ENCODE measurements at regions not wholly inside any gene's neighbourhood (a gene's known extent, or its start where the extent isn't known, plus 50 kb on each side); places are given as distances from the start of the nearest gene placed in this dataset.
A peak's percentile ranks its signal among the peaks of the same experiment; 100 is the strongest.

DNA sequence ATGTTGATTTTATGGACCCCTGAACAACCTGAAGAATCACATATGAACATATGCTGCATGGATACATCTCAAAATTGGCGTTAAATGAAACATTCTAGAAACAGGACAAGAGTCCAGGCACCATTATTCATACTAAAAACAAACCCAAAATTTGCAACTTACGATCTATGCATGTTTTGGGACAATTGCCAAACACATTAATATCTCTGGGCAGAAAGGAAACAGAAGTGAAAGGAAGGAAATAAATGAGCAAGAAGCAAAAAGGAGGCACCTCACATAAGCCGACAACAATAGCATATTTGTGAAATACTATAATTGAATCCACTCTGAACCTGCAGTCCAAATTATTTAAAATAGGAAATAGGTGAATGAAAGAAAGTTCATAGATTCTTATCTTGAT, 1505.3 kb downstream of the AACS start:
- DNase-seq (ENCODE audit: low read depth) = no peak

DNA sequence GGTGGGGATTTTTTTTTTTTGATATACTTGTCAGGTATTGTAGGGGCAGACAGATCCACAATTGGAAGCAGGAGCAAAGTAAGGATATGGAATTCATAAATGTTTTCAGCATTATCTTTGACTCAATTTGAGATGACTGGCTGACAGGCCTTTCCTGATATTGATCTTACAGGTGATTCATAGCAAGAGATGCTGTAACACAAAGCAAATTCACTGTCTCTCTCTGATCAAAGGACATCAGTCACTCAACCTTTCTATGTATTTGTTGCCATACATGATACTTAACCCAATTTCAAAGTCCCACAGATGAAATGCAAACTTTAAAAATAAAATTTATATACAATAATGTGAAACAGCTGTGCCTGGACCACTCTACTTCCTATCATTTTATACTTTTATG, 1506.9 kb downstream of the AACS start:
- DNase-seq (ENCODE audit: low read depth) = no peak

DNA sequence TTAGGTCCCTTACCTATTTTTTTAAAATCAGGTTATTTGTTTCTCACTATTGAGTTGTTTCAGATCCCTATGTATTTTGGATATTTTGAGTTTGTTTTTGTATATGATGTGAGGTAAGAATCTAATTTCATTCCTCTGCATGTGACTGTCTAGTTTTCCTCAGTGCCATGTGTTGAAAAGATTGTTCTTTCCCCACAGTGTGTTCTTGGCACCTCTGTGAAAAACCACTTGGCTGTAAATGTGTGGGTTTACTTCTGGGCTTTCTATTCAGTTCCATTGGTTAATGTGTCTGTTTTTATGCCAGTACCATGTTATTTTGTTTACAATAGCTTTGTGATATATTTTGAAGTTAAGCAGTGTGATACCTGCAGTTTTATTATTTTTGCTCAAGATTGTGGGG, 1516.4 kb downstream of the AACS start:
- DNase-seq (ENCODE audit: low read depth) = no peak

DNA sequence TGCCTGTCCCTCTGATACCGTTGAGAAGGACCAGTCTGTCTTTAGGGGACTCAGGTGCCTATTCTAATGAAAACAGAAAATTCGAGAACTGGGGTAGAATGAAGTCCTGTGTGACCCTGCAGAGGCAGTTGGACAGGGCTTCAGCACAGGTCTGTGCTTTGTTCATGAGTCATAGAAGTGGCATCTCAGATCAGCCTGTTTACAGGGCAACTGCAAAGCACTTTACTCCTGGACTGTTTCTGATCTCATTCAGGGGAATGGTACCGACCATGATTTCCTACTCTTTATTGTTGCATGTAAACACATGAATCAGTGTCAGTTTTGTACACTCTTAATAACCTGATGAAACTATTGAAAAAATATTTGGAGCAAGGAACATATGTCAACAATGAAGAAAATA, 1517.0 kb downstream of the AACS start:
- peak; percentile 25 for DNase-seq (ENCODE audit: low read depth)

DNA sequence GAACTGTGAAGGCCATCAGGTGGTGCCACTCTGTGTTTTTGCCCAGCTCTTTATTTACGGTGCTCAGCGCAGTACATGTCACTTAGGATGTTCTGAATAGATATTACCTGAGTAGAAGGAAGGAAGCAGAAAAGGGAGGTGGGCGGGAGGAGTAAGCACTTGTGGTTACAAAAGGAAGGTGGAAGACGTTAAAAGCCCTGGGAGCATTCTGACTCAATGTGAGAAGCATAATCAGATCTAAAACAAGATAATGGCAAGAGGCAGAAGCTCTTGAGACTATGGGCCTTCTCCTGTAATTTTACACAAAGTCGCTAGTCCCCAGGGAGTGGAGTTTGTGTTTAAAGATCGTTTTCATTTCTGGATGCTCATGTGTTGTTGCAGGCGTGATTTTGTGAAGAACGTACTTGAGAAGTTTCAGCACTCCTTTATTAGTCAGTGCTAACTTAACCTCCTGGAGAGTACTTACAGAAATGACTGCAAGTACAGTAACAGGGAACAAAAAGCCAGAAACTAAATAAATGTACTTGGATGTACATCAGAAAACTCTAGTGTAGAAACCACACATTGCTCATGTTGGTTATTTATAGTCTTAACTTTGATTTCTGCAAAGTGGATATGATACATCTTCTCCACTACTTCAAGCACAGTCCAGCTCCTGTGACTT, 1523.5 kb downstream of the AACS start:
- DNase-seq (ENCODE audit: low read depth) = peak; percentile 9

DNA sequence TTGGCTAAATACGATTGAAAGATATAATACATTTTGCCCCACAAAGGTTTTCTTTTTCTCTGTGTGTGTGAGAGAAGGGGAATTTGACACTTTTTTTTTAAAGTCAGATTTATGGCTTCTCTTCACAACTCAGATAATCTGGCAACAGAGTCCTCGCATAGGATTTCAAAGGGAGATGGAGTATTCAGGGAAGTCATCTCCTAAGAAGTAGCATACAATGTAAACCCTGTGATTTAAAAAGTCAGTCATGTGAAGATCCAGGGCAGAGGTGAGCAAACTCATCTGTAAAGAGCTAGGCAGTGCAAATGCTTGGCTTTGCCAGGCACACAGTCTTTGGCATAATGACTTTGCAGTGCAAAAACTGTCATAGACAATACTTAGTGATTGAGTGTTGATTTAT, 1526.3 kb downstream of the AACS start:
- no peak for DNase-seq (ENCODE audit: low read depth)

DNA sequence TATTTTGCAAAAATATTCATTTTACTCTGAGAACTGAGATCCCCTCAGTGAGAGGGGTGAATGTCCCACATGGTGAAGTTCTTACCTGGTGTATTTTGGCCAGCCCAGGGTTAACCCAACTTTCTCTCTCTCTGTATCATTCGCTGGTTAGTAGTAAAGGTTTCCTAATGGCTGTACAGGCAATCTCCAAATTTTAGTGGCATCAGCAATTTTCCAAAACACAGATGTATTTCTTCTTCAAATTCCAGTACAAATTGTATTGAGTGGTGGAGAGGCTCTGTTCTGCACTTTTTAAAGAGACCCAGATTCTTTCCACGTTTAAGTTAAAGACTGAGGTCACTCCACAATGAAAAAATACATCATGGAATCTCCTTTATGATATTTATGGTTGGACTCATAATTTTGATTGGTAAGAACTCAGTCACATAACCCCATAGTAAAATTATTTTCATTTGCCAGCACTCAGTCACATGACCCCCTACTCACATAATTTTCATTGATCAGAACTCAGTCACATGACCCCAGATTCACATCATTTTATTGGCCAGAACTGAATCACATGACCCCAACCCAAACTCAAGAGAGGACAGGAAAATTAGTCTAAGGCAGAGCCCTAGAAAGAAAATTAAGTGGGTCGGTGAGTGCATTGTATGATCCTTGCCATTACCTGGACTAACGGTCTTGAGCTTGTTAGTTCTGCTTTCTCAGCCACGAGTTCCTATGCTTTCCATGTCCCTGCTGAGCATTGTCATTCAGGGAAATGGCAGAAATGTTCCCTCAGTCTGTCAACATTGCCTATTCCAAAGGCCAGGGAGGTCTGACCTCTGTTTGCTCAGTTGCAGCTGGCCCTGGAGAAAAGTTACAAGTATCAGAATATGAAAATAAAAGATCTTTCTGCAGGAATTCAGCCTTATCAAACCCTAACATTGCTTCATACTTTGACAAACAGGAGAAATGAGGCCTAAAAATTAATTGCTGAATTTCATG, 1536.2 kb downstream of the AACS start:
- no peak for DNase-seq (ENCODE audit: low read depth)

DNA sequence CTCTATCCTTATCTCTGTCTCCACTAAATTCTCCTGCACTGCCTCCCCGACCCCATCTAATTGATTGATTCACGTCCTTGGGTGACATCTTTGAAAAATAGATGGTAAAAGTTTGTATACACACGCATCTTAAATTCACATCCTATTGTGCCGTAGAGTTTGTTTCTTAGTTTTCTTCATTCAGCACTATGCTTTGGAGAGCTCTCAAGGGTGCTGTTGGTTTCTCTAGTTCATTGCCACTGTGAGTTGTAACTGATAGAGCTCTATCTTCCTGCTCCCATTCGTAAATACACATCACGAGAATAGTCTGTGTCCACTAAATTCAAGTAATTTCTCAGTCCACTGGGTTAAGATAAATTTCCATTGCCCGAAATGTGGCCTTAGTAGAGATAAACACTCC, 1537.4 kb downstream of the AACS start:
- no peak for DNase-seq (ENCODE audit: low read depth)

DNA sequence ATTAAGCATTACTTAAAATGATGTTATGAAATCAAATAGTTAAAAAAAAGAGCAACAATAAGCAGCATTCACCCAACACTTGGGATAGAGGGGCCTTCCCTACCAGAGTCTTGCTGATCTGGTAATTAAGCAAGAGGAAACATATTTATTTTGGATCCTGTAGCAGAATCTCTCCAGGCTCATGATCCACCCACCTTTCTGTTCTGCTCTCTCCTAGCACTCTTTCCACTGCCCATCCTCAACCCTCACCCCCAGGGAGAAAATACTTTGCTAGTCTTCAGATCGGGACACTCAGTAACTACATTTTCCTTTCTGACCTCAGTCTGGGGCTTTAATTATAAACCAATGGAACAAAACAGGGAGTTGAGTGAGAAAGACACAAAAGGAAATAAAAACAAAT, 1541.9 kb downstream of the AACS start:
- DNase-seq (ENCODE audit: low read depth) = no peak

DNA sequence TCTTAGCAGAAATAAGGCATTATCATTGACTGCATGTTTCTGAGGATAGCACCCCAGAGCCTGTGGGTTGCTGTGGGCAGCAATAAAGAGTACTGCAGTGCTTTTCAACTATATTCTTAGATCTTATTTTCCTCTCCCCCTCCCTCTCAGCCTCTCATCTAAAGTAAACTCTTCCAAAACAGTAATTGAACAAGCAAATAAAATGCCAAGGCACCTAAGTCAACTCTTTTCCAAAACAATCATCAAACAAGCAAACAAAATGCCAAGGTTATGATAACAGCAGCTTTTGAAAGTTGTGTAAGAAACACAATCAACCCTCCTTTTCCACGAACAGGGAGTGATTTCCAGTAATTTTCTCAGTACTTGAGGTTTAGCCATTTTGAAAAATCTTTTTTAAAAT, 1542.6 kb downstream of the AACS start:
- no peak for DNase-seq (ENCODE audit: low read depth)

DNA sequence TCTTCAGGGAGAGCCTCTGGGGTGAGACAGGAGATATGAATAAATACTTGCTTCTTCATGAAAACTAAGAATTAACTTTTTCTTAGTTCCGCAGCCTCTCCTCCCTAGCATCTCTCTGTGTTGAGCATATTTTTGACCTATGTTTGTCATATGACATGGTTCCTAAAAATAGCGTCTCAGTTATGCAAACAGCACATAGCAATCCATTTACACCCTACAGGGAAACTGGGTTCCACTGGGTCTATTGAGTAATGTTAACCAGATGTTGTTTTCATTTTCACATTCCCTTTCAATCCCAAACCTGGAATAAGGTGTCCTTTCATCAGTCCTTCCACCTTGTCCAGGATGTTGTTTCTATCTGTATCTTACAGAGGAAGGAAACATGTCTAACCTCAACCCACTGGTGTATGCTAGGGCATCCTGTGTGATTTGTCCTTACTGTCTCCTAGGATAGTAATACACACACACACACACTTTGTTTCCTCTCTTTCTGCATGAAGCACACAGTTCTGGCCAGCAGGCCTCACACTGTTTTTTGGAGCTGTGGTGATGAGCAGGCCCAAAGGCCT, 1543.5 kb downstream of the AACS start:
- no peak for DNase-seq (ENCODE audit: low read depth)

DNA sequence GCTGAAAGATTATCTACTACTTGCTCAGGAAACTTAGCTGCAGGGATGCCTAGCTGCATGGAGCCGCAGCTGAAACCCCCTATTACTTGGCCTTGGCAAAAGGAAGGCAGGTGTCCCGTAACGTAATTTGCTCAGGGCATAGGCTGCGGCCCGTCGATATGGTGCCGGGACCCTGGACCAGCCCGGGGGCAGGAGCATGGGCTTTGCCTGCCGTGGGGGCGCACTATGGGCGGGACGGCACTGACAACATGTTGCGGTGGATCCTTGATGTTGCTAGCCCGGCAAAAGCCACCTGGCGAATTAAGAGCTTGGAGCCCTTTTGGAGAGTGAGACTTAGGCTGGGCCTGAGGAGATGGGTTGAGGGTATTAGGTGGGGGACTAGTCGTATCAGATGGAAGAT, 1551.2 kb downstream of the AACS start:
- no peak for DNase-seq (ENCODE audit: low read depth)

DNA sequence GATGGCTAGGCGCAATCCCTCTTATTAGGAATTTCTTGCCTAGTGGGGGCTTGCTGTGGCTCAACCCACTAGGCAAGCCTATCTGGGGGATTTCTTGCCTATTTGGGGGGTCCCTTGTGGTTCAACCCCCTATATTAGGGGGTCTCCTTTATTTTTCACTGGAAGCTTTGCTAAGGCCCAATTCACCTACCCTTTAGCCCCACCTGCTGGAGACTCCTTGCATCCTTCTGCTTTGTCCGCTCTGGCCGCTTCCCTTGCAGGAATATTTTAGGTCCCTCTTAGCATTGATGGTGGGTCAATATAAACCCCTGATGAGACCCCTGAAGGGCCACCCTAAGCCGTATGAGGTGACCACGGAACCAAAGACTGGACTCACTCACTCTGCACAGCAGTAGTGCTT, 1552.1 kb downstream of the AACS start:
- DNase-seq (ENCODE audit: low read depth) = no peak

DNA sequence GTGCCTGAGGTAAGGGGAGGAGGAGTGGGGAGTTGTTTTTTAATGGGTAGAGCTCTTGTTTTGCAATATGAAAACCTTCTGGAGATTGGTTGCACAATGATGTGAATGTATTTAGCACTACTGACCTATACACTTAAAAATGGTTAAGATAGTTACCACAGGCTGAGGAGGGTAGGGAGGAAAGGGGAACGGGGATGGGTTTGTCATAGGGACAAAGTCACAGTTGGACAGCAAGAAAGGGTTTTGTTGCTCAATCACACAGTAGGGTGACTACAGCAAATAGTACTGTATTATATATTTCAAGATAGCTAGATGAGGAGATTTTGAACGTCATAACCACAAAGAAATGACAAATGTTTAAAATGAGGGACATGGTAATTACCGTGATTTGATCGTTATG, 1562.4 kb downstream of the AACS start:
- DNase-seq (ENCODE audit: low read depth) = no peak

DNA sequence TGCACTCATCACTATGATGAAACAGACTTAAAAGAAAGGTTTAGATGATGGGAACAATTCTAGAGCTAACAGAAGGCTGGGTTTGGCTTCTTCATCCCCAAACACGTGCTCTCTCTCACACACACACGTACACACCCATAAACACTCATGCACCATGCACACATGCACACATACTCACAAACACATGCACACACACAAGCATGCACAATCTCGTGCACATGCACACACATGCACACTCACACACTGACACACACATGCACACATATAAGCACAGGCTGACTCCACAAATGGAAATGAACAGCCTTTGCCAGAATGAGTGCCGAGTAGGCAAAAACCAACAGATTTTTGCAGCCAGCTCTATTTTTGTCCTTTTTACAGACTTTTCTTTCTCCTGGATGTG, 1571.6 kb downstream of the AACS start:
- DNase-seq (ENCODE audit: low read depth) = no peak

DNA sequence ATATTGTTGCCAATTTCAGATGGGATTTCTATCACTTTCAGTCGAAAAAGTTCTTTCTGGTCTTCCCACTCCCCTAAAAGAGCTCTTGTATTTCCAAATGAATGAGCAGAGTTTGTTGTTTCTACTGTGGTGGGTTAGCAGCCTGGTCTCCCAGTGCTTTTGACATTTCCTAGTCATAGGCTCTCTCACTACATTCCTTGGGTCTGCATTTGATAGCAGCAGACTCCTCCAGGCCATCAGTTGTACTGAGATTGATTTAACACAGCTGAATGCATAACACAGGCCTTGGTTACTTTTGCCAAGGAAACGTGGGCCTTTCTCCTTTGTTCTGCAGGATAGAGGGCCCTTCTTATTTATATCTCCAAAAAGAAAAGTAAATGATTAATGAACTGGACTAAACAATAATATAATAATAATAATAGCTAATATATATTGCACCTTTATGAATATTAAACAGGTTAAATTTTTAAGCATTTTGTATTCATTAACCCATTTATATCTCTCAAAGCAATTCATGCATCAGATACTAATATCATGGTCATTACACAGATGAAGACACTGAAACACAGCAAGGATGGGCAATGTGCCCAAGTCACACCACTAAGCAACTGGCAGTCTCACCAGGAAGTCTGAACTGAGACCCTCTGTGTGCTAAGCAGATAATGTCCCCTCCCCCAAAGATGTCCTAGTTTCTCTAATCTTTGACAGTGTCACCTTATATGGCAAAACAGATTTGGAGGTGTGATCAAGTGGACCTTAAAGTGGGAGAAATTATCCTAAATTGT, 1579.2 kb downstream of the AACS start:
- no peak for DNase-seq (ENCODE audit: low read depth)

DNA sequence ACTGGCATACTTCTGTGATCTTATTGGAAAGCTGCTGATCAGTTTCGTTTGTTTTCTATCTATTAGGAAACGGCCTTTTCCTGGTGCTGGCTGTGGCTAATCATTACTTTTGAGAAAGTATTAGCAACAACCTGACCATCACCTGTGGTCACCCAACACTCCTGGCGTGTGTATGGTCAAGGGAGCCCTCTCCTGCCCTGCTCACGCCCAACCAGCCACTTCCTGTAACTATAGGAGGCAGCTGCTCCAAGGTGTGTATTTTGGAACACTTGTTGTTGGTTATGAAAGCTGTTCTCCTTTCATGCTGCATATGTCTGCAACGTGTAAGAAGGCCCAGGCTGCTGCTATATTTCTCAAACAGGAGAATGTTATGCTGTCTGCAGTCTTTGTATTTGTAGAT, 1582.8 kb downstream of the AACS start:
- no peak for DNase-seq (ENCODE audit: low read depth)

DNA sequence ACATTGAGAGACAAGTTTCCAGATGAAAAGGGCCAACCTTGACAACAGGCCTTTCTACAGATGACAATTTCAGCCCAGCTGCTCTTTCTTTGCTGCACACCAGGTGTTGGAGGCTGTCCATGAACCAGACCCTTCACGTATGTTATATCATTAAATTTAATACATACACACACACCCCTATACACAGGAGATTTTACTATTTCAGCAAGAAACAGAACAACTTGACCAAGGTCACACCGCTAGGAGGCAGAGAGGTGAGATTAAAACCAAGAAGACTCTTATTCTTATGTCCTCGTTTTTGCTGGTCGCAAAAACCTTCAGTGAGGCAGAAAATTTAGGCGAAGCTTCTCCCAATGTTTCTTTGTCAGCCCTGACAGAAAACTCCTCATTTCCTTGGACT, 1585.9 kb downstream of the AACS start:
- DNase-seq (ENCODE audit: low read depth) = no peak

DNA sequence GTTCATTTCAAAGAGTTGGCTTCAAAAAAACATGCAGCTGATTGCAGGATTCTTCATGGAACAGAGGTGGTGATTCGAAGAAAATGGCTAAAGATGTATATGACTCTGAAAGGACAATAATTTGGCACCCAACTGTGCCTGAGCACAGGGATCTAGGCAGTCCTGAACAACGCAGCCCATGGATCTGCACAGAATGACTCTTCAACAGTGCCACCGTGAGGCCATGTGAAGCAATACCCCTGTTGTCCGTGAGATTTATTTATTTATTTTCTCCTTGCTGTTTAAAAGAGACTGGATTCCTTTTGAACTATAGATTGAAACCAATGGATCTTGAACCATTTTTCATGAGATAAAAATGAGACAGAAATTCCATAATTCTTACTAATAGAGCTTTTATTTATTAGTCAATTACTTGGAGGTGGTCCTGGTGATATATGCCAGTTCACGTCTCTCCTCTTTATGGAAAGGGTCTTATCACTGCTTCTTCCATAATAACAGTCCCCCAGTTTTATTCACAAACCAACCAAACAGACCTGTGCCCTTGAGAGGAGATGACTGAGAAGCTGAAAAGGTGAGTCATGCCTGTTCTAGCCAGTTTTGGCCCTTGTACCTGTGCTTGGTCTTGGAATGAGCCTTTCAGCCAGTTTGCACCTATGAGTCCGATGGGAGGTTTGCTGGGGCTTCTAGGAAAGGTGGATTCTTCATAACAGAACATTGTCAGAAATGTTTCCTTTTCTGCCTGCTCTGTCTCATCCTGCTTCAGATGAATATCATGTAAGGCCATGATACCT, 1598.3 kb downstream of the AACS start:
- DNase-seq (ENCODE audit: low read depth) = peak; percentile 6

DNA sequence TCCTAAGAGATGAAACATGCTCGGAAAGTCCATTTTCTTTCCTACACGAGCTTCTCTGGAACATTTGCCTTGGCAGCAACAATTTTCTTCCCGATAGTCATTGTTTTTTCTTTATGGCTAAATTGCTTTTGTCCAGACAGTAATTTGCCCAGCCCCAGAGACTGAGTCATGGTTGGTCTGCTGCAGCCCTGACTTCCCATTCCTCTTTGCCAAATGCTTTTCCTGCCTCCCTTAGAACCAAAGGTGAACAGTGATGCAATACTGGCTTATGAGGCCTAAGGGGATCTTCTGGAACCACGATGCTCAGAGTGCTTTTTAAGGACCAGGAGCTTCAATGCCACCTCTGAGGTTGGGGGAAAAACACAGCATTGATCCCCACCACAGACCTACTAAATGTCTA, 1599.6 kb upstream of the TMEM132C start:
- peak; percentile 81 for DNase-seq (ENCODE audit: low read depth)

DNA sequence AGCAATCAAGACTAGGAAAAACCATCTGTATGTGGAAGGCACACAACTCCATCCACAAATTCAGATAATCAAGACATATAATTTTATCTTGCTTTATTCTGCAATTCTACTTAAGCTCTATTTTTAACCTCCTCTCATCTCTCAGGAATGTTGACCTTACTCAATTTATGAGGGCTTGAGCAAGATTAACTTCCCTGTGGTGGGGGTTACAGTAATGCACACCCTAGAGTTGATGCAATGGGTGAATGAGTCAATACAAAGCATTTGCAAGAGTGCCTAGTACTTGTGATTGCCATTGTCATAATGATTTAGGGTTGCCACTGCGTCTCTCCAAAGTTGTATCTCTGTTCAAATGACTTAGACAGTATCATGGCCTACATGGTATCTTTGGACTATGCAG, 1598.4 kb upstream of the TMEM132C start:
- DNase-seq (ENCODE audit: low read depth) = peak; percentile 87
